ENCODE measurements at regions not wholly inside any gene's neighbourhood (a gene's known extent, or its start where the extent isn't known, plus 50 kb on each side); places are given as distances from the start of the nearest gene placed in this dataset.

GRCh38 chr6:147142684-147143245, 61.5 kb upstream of the STXBP5 start:
- DNase-seq, result no peak

- DNase-seq, result no peak
These were observed 55.1 kb upstream of the STXBP5 start for GRCh38 chr6:147149092-147149491.

GRCh38 chr6:147149826-147150225, 54.4 kb upstream of the STXBP5 start:
- DNase-seq, result no peak

GRCh38 chr6:147150293-147150692, 53.9 kb upstream of the STXBP5 start:
- DNase-seq, result no peak
